HTR-8/SVneo (cell line): ENCODE measurements at regions not wholly inside any gene's neighbourhood (a gene's known extent, or its start where the extent isn't known, plus 50 kb on each side); places are given as distances from the start of the nearest gene placed in this dataset.
"Not testable (repeated sequence)": the region's sequence is repeated elsewhere in the genome, so short reads cannot be mapped to it uniquely, and the experiment has no call there.

Experiments
- DNase-seq: peaks from one replicate; pipeline ENCODE4 v3.0.0; 2011; ENCODE audit warnings: low spot score, mixed read lengths; ENCODE audit not compliant: insufficient read length
- FAIRE-seq: peaks from 2 replicates; lab custom pipeline; 2011; peaks lifted over from hg19 to GRCh38; lab: Jason Lieb, UNC

- FAIRE-seq, DNase-seq: not testable (repeated sequence)
These were observed 173.3 kb upstream of the OR4E1 start for GRCh38 chr14:21846902-21847301.

DNA sequence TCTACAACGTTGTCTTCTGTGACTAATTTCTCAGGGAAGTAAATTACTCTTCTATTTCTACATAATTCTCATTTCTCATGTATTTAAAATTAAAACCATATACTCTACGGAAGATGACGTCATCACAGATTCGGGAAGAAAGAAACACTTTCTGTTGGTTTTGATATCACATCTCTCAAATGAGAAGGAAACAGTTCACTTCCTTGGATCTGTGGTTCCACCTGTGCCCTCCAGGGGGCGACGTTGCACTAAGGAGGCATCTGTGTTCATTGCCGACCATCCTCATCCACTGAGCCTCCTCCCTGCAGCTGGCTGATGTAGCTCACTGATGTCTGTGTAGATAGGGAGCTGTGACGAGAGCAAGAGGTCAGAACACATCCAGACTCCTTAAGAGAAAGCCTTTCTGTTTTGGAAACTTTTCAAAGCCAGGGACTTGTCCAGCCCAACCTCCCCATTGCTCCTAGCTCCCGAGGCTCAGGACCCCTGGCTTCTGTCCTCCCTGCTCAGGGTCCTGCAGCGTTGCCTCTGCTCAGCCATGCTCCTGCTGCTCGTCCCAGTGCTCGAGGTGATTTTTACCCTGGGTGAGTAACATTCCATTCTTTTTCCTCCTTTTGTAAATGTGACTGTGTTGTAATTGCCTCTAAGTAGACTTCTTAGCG is 172.7 kb upstream of the OR4E1 start:
- FAIRE-seq (no peak), DNase-seq (no peak)

DNA sequence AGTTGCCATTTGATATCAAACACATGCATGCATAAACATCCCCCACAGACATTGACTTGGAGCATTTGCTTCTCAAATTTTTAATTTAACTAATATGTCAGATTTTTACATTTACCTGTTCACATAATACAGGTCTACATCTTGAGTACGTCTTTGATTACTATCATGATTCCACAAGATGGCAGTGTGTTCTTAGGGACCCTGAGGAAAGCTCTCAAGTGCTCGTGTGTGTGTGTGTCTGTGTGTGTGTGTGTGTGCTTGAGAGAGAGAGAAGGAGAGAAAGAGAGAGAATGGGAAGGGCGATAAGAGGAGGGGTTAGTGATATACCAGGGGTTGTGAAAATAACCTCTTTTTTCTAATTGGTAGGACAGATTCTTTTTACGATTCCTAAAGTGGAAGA is 167.1 kb upstream of the OR4E1 start:
- FAIRE-seq, result no peak

GRCh38 chr14:21833836-21834235 is 160.2 kb upstream of the OR4E1 start:
- FAIRE-seq, result no peak
- DNase-seq, result no peak

More for the DNA sequence above, 167.1 kb upstream of the OR4E1 start:
- DNase-seq, result no peak

DNA sequence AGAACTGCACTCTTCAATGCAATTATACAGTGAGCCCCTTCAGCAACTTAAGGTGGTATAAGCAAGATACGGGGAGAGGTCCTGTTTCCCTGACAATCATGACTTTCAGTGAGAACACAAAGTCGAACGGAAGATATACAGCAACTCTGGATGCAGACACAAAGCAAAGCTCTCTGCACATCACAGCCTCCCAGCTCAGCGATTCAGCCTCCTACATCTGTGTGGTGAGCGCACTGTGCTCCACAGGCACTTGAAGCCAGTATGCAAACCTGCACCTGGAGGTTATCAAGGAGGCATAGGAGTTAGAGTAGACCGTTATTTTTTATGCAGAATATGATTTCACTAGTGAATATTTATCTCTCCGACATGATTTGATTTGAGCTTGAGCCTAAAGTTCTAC is 152.2 kb upstream of the OR4E1 start:
- DNase-seq (no peak), FAIRE-seq (no peak)

DNA sequence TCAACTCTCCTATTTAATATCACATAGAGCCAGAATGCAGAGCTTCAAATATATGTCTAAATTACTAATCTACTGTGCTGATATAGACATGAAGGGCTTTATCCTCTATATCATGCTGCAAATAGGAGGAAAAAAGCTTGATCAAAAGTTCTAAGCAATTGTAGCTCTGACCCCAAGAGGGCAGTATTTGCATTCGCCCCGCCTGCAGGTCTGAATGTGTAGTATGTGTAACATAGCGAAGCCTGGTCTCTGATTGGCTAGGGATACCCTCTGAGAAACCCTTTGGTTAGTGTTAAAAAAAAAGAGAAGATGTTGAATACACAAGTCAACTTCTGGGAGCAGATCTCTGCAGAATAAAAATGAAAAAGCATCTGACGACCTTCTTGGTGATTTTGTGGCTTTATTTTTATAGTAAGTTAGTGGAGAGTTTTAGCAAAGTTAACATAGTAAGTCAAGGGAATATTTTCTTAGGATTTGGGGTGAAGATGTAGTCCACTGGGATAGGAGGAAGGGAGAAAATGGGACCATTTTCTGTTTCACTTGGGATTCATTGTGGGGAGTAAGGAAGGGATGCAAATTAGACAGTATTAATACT is 151.6 kb upstream of the OR4E1 start:
- peak; percentile 15 for DNase-seq
- no peak for FAIRE-seq

DNA sequence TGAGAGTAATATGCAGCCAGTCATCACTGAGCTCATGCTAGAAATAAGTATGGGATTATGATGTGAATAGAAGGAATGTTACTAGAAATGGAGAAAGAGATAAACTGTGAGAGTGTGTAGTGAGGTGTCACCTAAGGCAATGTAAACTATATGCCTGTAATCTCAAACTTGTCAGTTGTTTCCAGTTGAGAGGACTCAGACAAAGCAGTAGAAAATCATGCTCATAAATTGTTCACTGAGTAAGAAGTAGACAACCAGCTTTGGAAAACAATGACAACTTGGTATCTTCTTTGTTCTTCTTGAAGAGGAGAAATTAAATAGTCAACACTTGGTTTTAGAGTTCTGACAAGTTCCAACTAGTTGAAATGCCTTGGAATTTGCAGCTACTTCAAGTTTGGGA is 148.5 kb upstream of the OR4E1 start:
- FAIRE-seq, result no peak
- DNase-seq, result no peak

- DNase-seq (no peak), FAIRE-seq (no peak)
These were observed 147.0 kb upstream of the OR4E1 start for GRCh38 chr14:21820631-21821030.

DNA sequence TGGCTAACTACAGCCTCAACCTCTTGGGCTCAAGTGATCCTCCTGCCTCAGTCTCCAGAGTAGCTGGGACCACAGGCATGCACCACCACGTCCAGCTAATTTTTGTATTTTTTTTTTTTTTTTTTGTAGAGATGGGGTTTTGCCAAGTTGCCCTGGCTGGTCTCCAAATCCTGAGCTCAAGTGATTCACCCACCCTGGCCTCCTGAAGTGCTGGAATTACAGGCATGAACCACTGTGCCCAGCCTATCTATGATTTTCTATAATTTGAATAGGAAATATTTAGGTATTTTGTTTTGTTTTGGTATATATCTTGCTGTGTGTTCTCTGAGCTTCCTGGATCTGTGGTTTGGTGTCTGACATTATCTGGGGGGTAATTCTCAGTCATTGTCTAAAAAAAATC is 146.3 kb upstream of the OR4E1 start:
- FAIRE-seq, result not testable (repeated sequence)

GRCh38 chr14:21817010-21817409 is 143.4 kb upstream of the OR4E1 start:
- FAIRE-seq, DNase-seq: not testable (repeated sequence)

More for the DNA sequence above, 146.3 kb upstream of the OR4E1 start:
- DNase-seq, result not testable (repeated sequence)

DNA sequence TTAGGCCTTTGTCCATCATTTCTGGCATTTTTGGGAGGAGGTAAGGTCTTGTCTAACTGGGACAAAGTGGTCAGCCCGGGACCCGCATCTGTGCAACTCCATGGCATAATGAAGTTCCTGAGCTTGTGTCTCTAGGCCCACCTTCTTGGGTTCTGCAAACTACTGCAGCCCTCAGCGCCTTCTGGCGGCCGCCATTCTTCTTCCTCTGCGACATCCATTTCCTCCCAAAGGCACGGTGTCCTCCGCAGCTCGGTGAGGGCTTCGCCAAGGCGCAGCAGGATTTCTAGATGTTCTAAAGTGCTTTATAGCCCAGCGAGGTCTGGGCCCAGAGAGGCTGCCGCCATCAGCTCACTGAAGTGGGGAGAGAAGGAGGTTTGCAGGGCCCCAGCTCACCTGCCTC is 134.4 kb upstream of the OR4E1 start:
- DNase-seq (no peak), FAIRE-seq (no peak)

DNA sequence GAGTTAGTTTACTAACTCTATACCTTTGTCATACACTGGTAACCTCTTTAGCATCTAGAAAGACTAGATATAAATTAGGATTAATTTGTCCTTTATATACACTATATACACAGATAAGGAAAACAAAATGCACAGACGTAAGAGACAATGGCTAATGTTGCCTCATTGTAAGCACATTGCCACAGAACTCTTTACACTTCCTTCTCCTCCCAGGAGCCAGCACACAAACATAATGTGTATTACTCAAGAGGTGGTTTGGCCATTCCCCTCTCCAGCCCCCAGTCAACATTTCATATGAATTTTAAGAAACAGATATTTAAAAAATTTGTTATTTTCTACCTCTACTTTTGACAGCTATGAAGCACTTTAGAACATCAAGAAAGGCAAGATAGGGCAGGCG is 131.4 kb upstream of the OR4E1 start:
- FAIRE-seq (no peak), DNase-seq (no peak)

DNA sequence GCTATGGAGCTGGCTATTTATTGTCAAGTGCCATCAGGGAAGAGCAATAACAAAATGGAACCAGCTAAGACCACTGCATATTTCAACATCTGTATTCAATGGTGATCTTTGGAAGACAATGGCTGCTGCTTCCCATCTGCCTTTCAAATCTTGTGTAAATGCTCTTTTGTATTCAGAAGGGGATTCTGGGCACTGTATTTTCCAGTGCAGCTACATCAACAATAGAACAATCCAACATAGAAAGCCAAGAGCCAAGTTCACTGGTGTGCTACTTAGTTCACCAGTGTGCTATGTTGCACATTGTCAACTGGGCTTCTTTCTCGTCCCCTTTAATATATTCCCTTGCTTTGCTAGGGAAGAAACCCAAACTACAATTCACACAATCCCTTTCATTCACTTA is 128.8 kb upstream of the OR4E1 start:
- FAIRE-seq (no peak), DNase-seq (no peak)

DNA sequence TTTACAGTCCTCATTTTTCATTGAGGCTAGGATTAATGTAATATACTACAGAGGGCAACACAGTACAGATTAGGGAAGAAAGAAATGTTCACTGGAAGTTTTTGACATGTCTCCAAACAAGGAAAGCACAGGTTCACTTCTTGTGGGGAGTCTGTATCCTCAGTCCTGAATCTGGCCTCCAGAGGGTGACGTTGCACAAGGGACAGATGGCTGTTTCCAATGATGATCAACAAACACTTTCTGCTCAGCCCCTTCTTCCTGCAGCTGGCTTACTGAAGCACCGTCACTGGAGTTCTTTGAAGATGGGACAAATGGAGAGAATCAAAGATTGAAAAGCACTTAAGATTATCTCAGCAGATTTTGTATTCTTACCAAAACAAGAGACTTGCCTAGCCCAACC is 123.3 kb upstream of the OR4E1 start:
- no peak for FAIRE-seq
- DNase-seq, result no peak

- DNase-seq, result no peak
- no peak for FAIRE-seq
These were observed 121.8 kb upstream of the OR4E1 start for GRCh38 chr14:21795456-21795855.

DNA sequence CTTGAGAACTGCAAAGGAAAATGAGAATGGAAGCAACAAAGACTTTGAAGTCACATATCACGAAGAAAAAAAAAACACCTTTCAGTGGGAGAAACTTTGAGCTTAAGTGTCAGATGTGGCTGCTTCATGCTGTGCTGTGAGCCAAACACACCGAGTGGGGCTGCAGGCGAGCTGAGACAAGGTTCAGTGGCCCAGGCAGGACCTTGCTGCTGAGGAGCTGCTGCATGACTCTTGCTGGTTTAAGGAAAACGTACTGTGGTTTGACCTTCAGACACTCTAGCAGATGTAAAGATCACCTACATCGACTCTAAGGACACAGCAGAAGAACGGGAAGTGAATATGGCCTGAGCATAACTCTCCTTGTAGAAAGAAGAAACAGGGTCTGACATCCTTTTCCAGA is 118.1 kb upstream of the OR4E1 start:
- DNase-seq, result no peak

DNA sequence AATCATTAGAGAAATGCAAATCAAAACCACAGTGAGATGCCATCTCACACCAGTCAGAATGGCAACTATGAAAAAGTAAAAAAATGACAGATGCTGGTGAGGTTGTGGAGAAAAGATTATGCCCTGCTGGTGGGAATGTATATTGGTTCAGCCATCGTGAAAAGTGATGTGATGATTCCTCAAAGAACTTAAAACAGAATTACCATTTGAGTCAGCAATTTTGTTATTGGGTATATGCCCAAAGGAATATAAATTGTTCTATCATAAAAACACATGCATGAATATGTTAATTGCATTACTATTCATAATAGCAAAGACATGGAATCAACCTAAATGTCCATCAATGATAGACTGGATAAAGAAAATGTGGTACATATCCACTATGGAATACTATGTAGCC is 115.1 kb upstream of the OR4E1 start:
- DNase-seq, FAIRE-seq: not testable (repeated sequence)

More for the DNA sequence above, 118.1 kb upstream of the OR4E1 start:
- FAIRE-seq, result no peak

DNA sequence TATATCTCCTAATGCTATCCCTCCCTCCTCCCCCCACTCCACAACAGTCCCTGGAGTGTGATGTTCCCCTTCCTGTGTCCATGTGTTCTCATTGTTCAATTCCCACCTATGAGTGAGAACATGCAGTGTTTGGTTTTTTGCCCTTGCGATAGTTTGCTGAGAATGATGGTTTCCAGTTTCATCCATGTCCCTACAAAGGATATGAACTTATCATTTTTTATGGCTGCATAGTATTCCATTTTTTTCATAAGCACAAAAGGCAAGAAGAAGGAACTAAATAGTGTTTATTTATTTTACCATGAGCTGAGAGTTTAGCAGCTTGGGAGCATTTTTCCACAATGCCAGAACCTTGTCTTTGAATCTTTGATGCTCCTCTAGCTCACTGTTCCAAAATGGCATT is 113.6 kb upstream of the OR4E1 start:
- FAIRE-seq, DNase-seq: not testable (repeated sequence)

DNA sequence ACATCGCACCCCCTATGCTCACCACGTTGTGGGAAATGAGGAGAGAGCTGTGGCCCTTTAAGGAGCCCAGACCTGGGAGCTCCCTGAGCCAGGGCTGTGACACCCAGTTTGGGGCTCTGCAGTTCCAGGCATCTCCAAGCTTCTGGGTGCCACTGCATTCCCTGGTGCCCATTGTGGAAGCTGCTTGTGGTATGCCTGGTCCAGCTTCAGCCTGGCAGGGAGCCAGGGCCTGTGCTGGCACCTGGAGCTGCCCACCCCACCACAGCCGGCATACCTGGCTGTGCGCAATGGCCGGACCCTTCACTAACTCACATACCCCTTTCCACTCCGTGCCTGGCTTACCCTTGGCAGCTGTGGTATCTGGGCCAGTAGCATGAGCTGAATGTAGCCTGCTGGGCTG is 107.9 kb upstream of the OR4E1 start:
- FAIRE-seq (no peak), DNase-seq (no peak)

DNA sequence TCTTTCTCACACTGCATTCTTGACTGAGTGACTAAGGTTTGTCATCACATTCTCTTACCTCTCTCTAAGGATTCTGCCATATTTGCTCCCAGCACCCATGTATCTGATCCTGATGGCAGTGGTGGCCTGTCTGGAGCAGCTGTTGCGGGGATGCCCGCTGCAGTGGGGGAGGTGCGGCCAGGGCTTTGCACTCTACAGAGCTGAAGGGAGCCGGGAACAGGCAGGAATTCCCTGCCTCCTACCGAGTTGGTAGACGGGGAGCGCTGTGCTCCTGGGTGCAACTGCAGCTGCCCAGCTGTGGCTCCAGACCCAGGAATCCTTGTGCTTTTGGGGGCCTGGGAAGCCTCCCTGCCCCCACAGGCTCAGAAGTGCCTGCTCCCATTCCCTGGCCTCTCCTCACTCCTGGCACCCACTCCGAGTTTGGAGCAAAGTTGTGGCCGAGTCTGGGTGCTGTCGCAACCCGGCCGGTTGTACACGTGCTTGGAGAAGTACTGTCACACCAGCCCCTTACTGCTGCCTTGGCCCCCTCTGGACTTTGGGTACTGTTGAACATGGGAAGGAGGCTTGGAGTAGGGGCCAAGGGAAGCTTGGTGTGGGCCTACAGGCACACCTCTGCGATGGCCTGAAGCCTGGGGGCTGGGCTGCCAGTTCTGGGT is 106.9 kb upstream of the OR4E1 start:
- no peak for DNase-seq
- FAIRE-seq, result no peak

DNA sequence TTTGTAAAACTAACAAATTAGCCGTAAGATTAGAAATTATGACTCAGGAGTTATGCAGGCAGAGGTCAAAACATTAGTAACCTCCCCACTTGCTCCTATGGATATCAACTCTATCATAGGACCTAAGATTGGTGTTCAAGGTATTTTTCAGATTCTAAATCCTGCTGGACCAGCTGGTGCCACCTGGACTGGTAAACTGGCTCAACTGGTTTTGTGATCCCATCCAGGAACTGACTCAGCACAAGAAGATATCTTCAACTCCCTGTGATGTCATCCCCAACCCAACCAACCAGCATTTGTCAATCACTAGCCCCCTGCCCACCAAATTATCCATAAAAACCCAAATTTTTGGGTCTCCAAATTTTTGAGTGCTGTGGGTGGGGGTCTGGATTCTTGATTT is 98.1 kb upstream of the OR4E1 start:
- no peak for FAIRE-seq

GRCh38 chr14:21768875-21769257 is 95.2 kb upstream of the OR4E1 start:
- DNase-seq, result no peak
- no peak for FAIRE-seq

More for the DNA sequence above, 98.1 kb upstream of the OR4E1 start:
- no peak for DNase-seq
